ENCODE measurements at regions not wholly inside any gene's neighbourhood (a gene's known extent, or its start where the extent isn't known, plus 50 kb on each side); places are given as distances from the start of the nearest gene placed in this dataset.

- no peak for FAIRE-seq
- no peak overlapping the region for H3K27ac ChIP-seq (ENCODE audit: low read depth, low read length)
- 74% methylated on average over 5 of the region's 5 CpGs; no CpG with 5 or more reads in 1 of the 2 experiments for WGBS, 2 experiments (ENCODE audit: extremely low coverage in 1 of 2, insufficient coverage in 1 of 2, insufficient read length in 1 of 2, insufficient replicate concordance in 2 of 2, low coverage in 1 of 2, low lambda C conversion rate in 2 of 2, missing lambda C conversion rate in 1 of 2)
- H2AK5ac ChIP-seq (ENCODE audit: low read depth, low read length): no peak overlapping the region
- H3K9me3 ChIP-seq (ENCODE audit: insufficient read depth in 2 of 2, low read depth in 1 of 2, low read length in 1 of 2): no peaks in the 10 kb centered on the region
- H3K9ac ChIP-seq (replicated peaks in 1 of 4; ENCODE audit: extremely low read depth in 1 of 4, low read depth in 3 of 4, low read length in 3 of 4): no peak overlapping the region
- no peaks in the 10 kb centered on the region for H3K4me1 ChIP-seq (replicated peaks in 1 of 4; ENCODE audit: control insufficient read depth in 3 of 4, insufficient read depth in 4 of 4, low read length in 3 of 4)
- H3K4ac ChIP-seq (replicated peaks; ENCODE audit: insufficient read length, low read depth, low read length): no peak overlapping the region
- H2AFZ ChIP-seq (ENCODE audit: low read length): no peak overlapping the region
- no peak overlapping the region for H4K8ac ChIP-seq (ENCODE audit: extremely low read depth, insufficient read depth, low read length)
- no peaks in the 10 kb centered on the region for H3K27me3 ChIP-seq (replicated peaks in 1 of 4; ENCODE audit: control insufficient read depth in 3 of 4, extremely low read depth in 1 of 4, insufficient read depth in 3 of 4, low read length in 3 of 4)
- no peaks in the 10 kb centered on the region for H3K79me1 ChIP-seq (ENCODE audit: low read depth, low read length)
- no peaks in the 10 kb centered on the region for H3K36me3 ChIP-seq (ENCODE audit: control insufficient read depth in 2 of 4, insufficient read depth in 4 of 4, low read length in 3 of 4)
- H3K23ac ChIP-seq (ENCODE audit: insufficient read length): no peak overlapping the region
- no peak overlapping the region for H2BK20ac ChIP-seq (ENCODE audit: low read length)
- H3K56ac ChIP-seq (replicated peaks; ENCODE audit: insufficient read length, low read depth, low read length): no peak overlapping the region
- no peak overlapping the region for H2BK120ac ChIP-seq (replicated peaks; ENCODE audit: low read depth, low read length)
- H2BK5ac ChIP-seq (ENCODE audit: low read depth, low read length): no peak overlapping the region
- no peak overlapping the region for H3K4me3 ChIP-seq (ENCODE audit: extremely low read depth in 1 of 4, insufficient read depth in 2 of 4, low read depth in 3 of 4, low read length in 4 of 4)
- no peak overlapping the region for H4K91ac ChIP-seq (replicated peaks; ENCODE audit: insufficient read length, low read length)
- no peaks in the 10 kb centered on the region for H3K23me2 ChIP-seq (ENCODE audit: low read depth, low read length)
- no peaks in the 10 kb centered on the region for H3K79me2 ChIP-seq (ENCODE audit: control insufficient read depth in 1 of 2, insufficient read depth in 2 of 2, low read length in 2 of 2)
- H3K4me2 ChIP-seq (ENCODE audit: insufficient read depth in 1 of 2, low read depth in 2 of 2, low read length in 2 of 2): no peak overlapping the region
- DNase-seq (ENCODE audit: low read depth in 1 of 2, low spot score in 2 of 2): no peak
- H3K18ac ChIP-seq (ENCODE audit: extremely low read depth, low read length): no peak overlapping the region
- ChIA-PET CTCF (ENCODE audit: partially characterized antibody) (no interaction called here), POLR2A (ENCODE audit: partially characterized antibody) (no interaction called here)
- H2BK15ac ChIP-seq (ENCODE audit: low read length): no peak overlapping the region
- no peak overlapping the region for H3K14ac ChIP-seq (ENCODE audit: insufficient read length)
- H4K20me1 ChIP-seq (replicated peaks in 1 of 2; ENCODE audit: control insufficient read depth in 1 of 2, insufficient read depth in 2 of 2, low read length in 2 of 2): no peaks in the 10 kb centered on the region
- TF ChIP-seq RBBP5 (IDR thresholded peaks at IDR 0.05; ENCODE audit: borderline replicate concordance, low read depth, low read length) (no peak), SP2 (IDR thresholded peaks at IDR 0.05; ENCODE audit: low read length) (no peak), SIRT6 (IDR thresholded peaks at IDR 0.05; ENCODE audit: low read length) (no peak)
- no peak overlapping the region for H4K5ac ChIP-seq (ENCODE audit: insufficient read length, low read depth, low read length)
- no peak overlapping the region for H2BK12ac ChIP-seq (ENCODE audit: low read depth, low read length)
Observed at GRCh38 chr6:137664183-137664582, 170.0 kb upstream of the OLIG3 start.

Data from H1 (cell line).